MCF 10A (cell line): ENCODE measurements at regions not wholly inside any gene's neighbourhood (a gene's known extent, or its start where the extent isn't known, plus 50 kb on each side); places are given as distances from the start of the nearest gene placed in this dataset.

Experiments
- BruUV-seq: library from RNA; stranded (reverse); fragments of 400-500 nt; replicated peaks from 2 replicates; lab custom pipeline; 2021; lab: Mats Ljungman, UMichigan
- CTCF ChIA-PET: fragments of 300-600 bp; sonication (Branson Sonifier 250); formaldehyde crosslinking; extraction: SDS; loops from one replicate; lab custom pipeline; 2021; ENCODE audit warnings: antibody characterized with exemption, inconsistent platforms; lab: Yijun Ruan, JAX
- POLR2A ChIA-PET: fragments of 300-600, 350-650 bp; sonication (Branson Sonifier 250); formaldehyde crosslinking; extraction: SDS; loops from one replicate; lab custom pipeline; 2020; ENCODE audit warnings: antibody characterized with exemption, inconsistent platforms; lab: Yijun Ruan, JAX
- DNase-seq: peaks from one replicate; pipeline ENCODE4 v3.0.0-alpha.2; 2018; ENCODE audit not compliant: unreplicated experiment
- H3K27ac Mint-ChIP-seq: one replicate; pipeline ENCODE4 v1.8.0; 2022; ENCODE audit warnings: mild to moderate bottlenecking, low read depth, mixed read lengths; ENCODE audit not compliant: unreplicated experiment
- H3K27me3 Mint-ChIP-seq: one replicate; pipeline ENCODE4 v1.8.0; 2022; ENCODE audit warnings: mixed read lengths; ENCODE audit not compliant: insufficient read depth, unreplicated experiment
- H3K36me3 Mint-ChIP-seq: one replicate; pipeline ENCODE4 v1.8.0; 2022; ENCODE audit warnings: mild to moderate bottlenecking, moderate library complexity, mixed read lengths; ENCODE audit not compliant: insufficient read depth, unreplicated experiment
- H3K4me1 Mint-ChIP-seq: one replicate; pipeline ENCODE4 v1.8.0; 2022; ENCODE audit warnings: mixed read lengths; ENCODE audit not compliant: insufficient read depth, unreplicated experiment
- H3K4me3 Mint-ChIP-seq: one replicate; pipeline ENCODE4 v1.8.0; 2022; ENCODE audit warnings: mild to moderate bottlenecking, moderate library complexity, mixed read lengths; ENCODE audit not compliant: unreplicated experiment
- H3K9me3 Mint-ChIP-seq: one replicate; pipeline ENCODE4 v1.8.0; 2022; ENCODE audit warnings: mixed read lengths; ENCODE audit not compliant: unreplicated experiment
- intact Hi-C: fragments of 100-400 bp; cut with micrococcal nuclease; formaldehyde crosslinking; loops from 2 replicates; pipeline ENCODE4 v1.14.1; 2022
- TF ChIP-seq, protein P1 (sequence below): fragments of 200-600 bp; IDR thresholded peaks from one replicate; pipeline ENCODE4 v1.8.0; 2022; ENCODE audit warnings: antibody characterized with exemption, mild to moderate bottlenecking; ENCODE audit not compliant: unreplicated experiment

GRCh38 chr13:44172281-44172810 is 201.3 kb upstream of the SERP2 start:
- no peak for DNase-seq
- Mint-ChIP-seq H3K4me3 (no peak overlapping the region), H3K36me3 (no peaks in the 10 kb centered on the region), H3K4me1 (peaks cover 15% of the 10 kb centered on the region), H3K9me3 (no peaks in the 10 kb centered on the region), H3K27me3 (no peaks in the 10 kb centered on the region), H3K27ac (no peak overlapping the region)
- intact Hi-C loops, result no loop called here
- CTCF ChIA-PET, result interaction anchor here (0.9 kb wide), 1 partner anchor 32 kb away, joined by 3 read pairs; no protein-coding TSS in a partner anchor
- POLR2A ChIA-PET, result interaction anchor here (2.3 kb wide), 1 partner anchor 12 kb away, joined by 10 read pairs; no protein-coding TSS in a partner anchor
- TF ChIP-seq, protein P1, sequence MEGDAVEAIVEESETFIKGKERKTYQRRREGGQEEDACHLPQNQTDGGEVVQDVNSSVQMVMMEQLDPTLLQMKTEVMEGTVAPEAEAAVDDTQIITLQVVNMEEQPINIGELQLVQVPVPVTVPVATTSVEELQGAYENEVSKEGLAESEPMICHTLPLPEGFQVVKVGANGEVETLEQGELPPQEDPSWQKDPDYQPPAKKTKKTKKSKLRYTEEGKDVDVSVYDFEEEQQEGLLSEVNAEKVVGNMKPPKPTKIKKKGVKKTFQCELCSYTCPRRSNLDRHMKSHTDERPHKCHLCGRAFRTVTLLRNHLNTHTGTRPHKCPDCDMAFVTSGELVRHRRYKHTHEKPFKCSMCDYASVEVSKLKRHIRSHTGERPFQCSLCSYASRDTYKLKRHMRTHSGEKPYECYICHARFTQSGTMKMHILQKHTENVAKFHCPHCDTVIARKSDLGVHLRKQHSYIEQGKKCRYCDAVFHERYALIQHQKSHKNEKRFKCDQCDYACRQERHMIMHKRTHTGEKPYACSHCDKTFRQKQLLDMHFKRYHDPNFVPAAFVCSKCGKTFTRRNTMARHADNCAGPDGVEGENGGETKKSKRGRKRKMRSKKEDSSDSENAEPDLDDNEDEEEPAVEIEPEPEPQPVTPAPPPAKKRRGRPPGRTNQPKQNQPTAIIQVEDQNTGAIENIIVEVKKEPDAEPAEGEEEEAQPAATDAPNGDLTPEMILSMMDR, result no peak
- BruUV-seq, result no TSS peak

GRCh38 chr13:44174769-44175425 is 198.7 kb upstream of the SERP2 start:
- peaks cover 15% of the 10 kb centered on the region for H3K4me1 Mint-ChIP-seq
- H3K9me3 Mint-ChIP-seq, result no peaks in the 10 kb centered on the region
- peak; percentile 46 for DNase-seq
- TF ChIP-seq, protein P1, result no peak
- H3K27ac Mint-ChIP-seq, result peak overlapping the region; percentile 70
- POLR2A ChIA-PET, result interaction anchor here (0.7 to 1.1 kb wide), 4 partner anchors 25 to 222 kb away, joined by 3 read pairs; no protein-coding TSS in a partner anchor
- no peaks in the 10 kb centered on the region for H3K36me3 Mint-ChIP-seq
- H3K4me3 Mint-ChIP-seq, result no peak overlapping the region
- BruUV-seq, result no TSS peak
- no peaks in the 10 kb centered on the region for H3K27me3 Mint-ChIP-seq
- CTCF ChIA-PET, result interaction anchor here (0.6 to 1.0 kb wide), 5 partner anchors 15 to 807 kb away, joined by 3 to 4 read pairs (median 3); no protein-coding TSS in a partner anchor
- intact Hi-C loops, result no loop called here

DNA sequence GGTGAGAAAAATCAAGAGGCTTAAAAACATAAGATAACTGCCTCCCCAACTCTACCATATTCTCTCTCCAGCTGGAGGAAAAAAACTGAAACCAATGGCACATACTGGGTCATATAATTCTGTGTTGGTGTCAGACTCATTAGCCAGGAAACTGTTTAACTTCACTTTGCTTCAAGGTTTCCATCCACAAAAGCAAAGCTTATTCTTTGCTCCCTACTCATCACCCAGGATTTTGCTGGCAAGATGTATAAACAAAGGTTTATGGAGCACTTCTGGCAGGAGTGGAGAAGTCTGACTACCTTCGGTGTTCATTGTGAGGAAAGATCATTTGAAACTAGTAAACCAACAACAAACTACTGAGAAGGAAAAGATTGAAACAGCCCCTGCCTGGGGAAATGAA is 197.5 kb upstream of the SERP2 start:
- DNase-seq, result no peak
- Mint-ChIP-seq H3K4me1 (peaks cover 15% of the 10 kb centered on the region), H3K9me3 (no peaks in the 10 kb centered on the region), H3K36me3 (no peaks in the 10 kb centered on the region), H3K27ac (no peak overlapping the region), H3K27me3 (no peaks in the 10 kb centered on the region), H3K4me3 (no peak overlapping the region)
- intact Hi-C loops, result no loop called here
- TF ChIP-seq, protein P1, result no peak
- POLR2A ChIA-PET, result interaction anchor here (1.1 to 1.4 kb wide), 2 partner anchors 15 to 16 kb away, joined by 3 to 6 read pairs; no protein-coding TSS in a partner anchor
- BruUV-seq, result no TSS peak
- CTCF ChIA-PET, result interaction anchor here (0.7 kb wide), 1 partner anchor 67 kb away, joined by 3 read pairs; no protein-coding TSS in a partner anchor

DNA sequence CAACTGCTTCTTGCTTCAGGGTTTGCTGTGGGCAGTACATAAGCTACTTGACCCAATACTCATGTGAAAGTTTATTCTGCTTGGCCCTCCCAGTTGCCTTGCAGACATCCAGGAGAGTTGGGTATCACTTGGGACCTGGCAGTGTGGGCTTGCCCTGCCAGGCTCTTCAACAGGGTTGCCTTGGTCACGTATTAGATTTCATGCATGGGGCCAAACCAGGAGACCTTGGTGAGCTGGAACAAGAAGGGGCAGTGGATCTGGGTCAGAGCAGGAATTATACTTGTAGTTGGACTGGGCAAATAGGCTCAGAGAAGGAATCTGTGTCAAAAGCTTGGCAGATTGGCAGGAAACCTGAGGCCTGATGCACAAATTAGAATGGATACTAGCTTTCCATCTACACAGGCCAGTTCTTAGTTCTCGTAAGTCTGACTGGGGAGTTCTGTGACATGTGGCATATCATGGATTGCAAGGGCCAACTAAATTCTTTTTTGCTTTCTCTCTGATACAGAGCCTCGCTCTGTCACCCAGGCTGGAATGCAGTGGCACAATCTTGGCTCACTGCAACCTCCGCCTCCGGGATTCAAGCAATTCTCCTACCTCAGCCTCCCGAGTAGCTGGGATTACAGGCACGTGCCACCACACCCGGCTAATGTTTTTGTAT is 192.6 kb upstream of the SERP2 start:
- Mint-ChIP-seq H3K4me3 (no peak overlapping the region), H3K9me3 (peaks cover 7% of the 10 kb centered on the region), H3K36me3 (no peaks in the 10 kb centered on the region), H3K4me1 (no peaks in the 10 kb centered on the region), H3K27ac (no peak overlapping the region), H3K27me3 (no peaks in the 10 kb centered on the region)
- ChIA-PET CTCF (no interaction called here), POLR2A (interaction anchor here (1.0 kb wide), 1 partner anchor 19 kb away, joined by 3 read pairs; no protein-coding TSS in a partner anchor)
- no peak for DNase-seq
- TF ChIP-seq, protein P1, result no peak
- no TSS peak for BruUV-seq
- intact Hi-C loops, result no loop called here
